Hepatocyte (in vitro differentiated cells): ENCODE measurements at regions not wholly inside any gene's neighbourhood (a gene's known extent, or its start where the extent isn't known, plus 50 kb on each side); places are given as distances from the start of the nearest gene placed in this dataset.

ENCODE experiments used
- DNase-seq: peaks from one replicate; pipeline ENCODE4 v3.0.0-alpha.2; 2016; ENCODE audit warnings: low spot score
- H2AFZ ChIP-seq: fragments of 200-600 bp; sonication (generic); 2 replicates; pipeline ENCODE4 v1.6.0; 2016; ENCODE audit warnings: antibody characterized with exemption, mild to moderate bottlenecking
- H3K27ac ChIP-seq: fragments of 200-600 bp; sonication (generic); 2 replicates; pipeline ENCODE4 v1.5.1; 2016; ENCODE audit warnings: mild to moderate bottlenecking
- H3K27me3 ChIP-seq: fragments of 200-600 bp; sonication (generic); 2 replicates; pipeline ENCODE4 v1.6.1; 2016
- H3K36me3 ChIP-seq: fragments of 200-600 bp; sonication (generic); replicated peaks from 2 replicates; pipeline ENCODE4 v1.5.1; 2016; ENCODE audit warnings: low read depth; ENCODE audit not compliant: insufficient read depth
- H3K4me1 ChIP-seq: fragments of 200-600 bp; sonication (generic); 2 replicates; pipeline ENCODE4 v1.5.1; 2016; ENCODE audit warnings: mild to moderate bottlenecking, moderate library complexity; ENCODE audit not compliant: insufficient read depth
- H3K4me2 ChIP-seq: fragments of 200-600 bp; sonication (generic); 2 replicates; pipeline ENCODE4 v1.6.0; 2016
- H3K4me3 ChIP-seq: fragments of 200-600 bp; sonication (generic); 2 replicates; pipeline ENCODE4 v1.5.1; 2016; ENCODE audit warnings: mild to moderate bottlenecking
- H3K79me2 ChIP-seq: fragments of 200-600 bp; sonication (generic); 2 replicates; pipeline ENCODE4 v1.6.0; 2017; ENCODE audit warnings: mild to moderate bottlenecking
- H3K9me2 ChIP-seq: fragments of 200-600 bp; sonication (generic); replicated peaks from 2 replicates; pipeline ENCODE4 v1.6.0; 2017; ENCODE audit warnings: mild to moderate bottlenecking; ENCODE audit not compliant: insufficient read depth
- H3K9me3 ChIP-seq: fragments of 200-600 bp; sonication (generic); 2 replicates; pipeline ENCODE4 v1.5.1; 2016; ENCODE audit warnings: low read depth, mild to moderate bottlenecking
- H4K20me1 ChIP-seq: fragments of 200-600 bp; sonication (generic); 2 replicates; pipeline ENCODE4 v1.6.0; 2016; ENCODE audit warnings: mild to moderate bottlenecking; ENCODE audit not compliant: insufficient read depth, poor library complexity, severe bottlenecking
- EZH2 ChIP-seq: fragments of 200-600 bp; sonication (generic); IDR thresholded peaks from 2 replicates; pipeline ENCODE4 v1.6.1; 2016; ENCODE audit warnings: antibody characterized with exemption, mild to moderate bottlenecking, borderline replicate concordance
- EZH2phosphoT487 ChIP-seq: fragments of 200-600 bp; sonication (generic); IDR thresholded peaks from one replicate; pipeline ENCODE4 v1.6.1; 2018; ENCODE audit warnings: antibody characterized with exemption, mild to moderate bottlenecking, low read depth, moderate library complexity; ENCODE audit not compliant: unreplicated experiment, severe bottlenecking
- WGBS: methylation state at CpG from one replicate; pipeline ENCODE4 v1.1.6; 2016; ENCODE audit warnings: low lambda C conversion rate; ENCODE audit errors: missing lambda C conversion rate; 5-methylcytosine and 5-hydroxymethylcytosine counted together
- TF ChIP-seq, protein P1 (sequence below): fragments of 200-600 bp; sonication (generic); IDR thresholded peaks from 2 replicates; pipeline ENCODE4 v1.5.1; 2016; ENCODE audit warnings: antibody characterized with exemption, mild to moderate bottlenecking; ENCODE audit not compliant: poor library complexity

DNA sequence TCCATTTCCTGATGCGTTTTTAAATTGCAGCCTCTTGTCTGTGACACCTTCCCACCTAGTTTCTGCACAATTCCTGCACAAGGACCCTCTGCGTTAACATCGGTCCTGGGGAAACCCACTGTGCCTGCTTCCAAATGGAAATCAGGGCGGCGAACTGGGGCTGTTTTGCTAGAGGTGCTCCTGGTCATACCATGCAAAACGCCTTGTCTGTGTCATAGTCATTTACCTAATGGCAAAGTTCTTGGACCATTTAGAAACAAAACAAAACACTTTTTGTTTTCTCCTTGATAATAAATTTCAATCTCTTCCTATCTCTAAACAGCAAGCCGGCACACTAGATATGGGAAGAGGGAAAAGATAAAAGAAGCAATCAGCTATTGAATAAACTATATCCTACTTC is 206.9 kb upstream of the KLF14 start:
- Histone ChIP-seq H3K27me3 (no peaks in the 10 kb centered on the region), H3K9me3 (no peaks in the 10 kb centered on the region), H3K27ac (peak overlapping the region; percentile 38), H3K4me2 (peak overlapping the region; percentile 59), H3K4me1 (no peaks in the 10 kb centered on the region), H3K79me2 (peaks cover 3% of the 10 kb centered on the region), H4K20me1 (no peaks in the 10 kb centered on the region), H3K4me3 (no peak overlapping the region), H3K36me3 (no peaks in the 10 kb centered on the region), H2AFZ (no peak overlapping the region), H3K9me2 (no peaks in the 10 kb centered on the region)
- no peak for DNase-seq
- TF ChIP-seq, protein P1, sequence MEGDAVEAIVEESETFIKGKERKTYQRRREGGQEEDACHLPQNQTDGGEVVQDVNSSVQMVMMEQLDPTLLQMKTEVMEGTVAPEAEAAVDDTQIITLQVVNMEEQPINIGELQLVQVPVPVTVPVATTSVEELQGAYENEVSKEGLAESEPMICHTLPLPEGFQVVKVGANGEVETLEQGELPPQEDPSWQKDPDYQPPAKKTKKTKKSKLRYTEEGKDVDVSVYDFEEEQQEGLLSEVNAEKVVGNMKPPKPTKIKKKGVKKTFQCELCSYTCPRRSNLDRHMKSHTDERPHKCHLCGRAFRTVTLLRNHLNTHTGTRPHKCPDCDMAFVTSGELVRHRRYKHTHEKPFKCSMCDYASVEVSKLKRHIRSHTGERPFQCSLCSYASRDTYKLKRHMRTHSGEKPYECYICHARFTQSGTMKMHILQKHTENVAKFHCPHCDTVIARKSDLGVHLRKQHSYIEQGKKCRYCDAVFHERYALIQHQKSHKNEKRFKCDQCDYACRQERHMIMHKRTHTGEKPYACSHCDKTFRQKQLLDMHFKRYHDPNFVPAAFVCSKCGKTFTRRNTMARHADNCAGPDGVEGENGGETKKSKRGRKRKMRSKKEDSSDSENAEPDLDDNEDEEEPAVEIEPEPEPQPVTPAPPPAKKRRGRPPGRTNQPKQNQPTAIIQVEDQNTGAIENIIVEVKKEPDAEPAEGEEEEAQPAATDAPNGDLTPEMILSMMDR: no peak
- TF ChIP-seq EZH2phosphoT487: no peak
- TF ChIP-seq EZH2: no peak
- 83% methylated on average over 7 of the region's 7 CpGs for WGBS

DNA sequence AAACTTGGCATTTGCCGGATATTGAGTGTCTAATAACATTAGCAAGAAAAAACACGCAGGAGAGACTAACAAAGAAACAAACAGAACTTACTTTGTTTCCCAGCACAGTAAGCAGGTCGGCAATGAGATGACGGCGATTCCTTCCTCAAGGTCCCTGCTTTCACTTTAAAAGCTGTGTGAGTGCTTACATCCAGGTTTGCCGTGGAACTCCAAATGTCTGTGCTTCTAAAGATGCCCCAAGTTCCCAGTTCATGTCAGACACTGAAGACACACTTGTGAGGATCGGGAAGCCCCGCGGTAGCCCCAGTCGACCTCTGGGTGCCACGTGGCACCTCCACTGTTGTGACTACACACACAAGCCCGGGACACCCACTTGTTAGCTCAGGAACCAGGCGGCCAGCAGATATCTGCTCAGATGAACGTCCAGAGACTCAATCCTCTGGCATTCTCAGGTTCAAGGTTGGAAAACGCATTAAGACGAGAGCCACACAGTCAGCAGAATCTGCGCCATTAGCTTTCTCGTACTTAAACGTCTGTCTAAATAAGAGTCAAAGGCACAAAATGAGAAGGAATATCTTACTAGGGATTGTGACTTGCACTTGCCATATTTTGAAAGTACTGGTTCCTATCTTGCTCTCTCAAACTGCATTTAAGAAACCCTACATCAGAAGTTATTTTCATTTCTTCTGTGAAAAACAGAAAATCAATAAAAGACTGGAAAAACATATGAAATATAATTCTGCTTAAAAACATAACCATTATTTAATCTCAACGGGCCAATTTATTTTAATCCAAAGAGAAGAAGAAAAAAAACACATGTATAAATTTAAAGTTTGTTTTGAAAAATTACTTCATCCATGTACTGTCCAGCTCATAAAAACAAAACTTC is 207.6 kb upstream of the KLF14 start:
- Histone ChIP-seq H3K36me3 (no peaks in the 10 kb centered on the region), H2AFZ (no peak overlapping the region), H3K27me3 (no peaks in the 10 kb centered on the region), H3K9me2 (no peaks in the 10 kb centered on the region), H3K4me3 (no peak overlapping the region), H4K20me1 (no peaks in the 10 kb centered on the region), H3K4me2 (peak overlapping the region; percentile 59), H3K9me3 (no peaks in the 10 kb centered on the region), H3K4me1 (no peaks in the 10 kb centered on the region), H3K79me2 (peaks cover 3% of the 10 kb centered on the region), H3K27ac (peak overlapping the region; percentile 38)
- DNase-seq: peak; percentile 29
- WGBS: 74% methylated on average over 20 of the region's 20 CpGs
- TF ChIP-seq EZH2 (no peak), EZH2phosphoT487 (no peak)
- TF ChIP-seq, protein P1: no peak

DNA sequence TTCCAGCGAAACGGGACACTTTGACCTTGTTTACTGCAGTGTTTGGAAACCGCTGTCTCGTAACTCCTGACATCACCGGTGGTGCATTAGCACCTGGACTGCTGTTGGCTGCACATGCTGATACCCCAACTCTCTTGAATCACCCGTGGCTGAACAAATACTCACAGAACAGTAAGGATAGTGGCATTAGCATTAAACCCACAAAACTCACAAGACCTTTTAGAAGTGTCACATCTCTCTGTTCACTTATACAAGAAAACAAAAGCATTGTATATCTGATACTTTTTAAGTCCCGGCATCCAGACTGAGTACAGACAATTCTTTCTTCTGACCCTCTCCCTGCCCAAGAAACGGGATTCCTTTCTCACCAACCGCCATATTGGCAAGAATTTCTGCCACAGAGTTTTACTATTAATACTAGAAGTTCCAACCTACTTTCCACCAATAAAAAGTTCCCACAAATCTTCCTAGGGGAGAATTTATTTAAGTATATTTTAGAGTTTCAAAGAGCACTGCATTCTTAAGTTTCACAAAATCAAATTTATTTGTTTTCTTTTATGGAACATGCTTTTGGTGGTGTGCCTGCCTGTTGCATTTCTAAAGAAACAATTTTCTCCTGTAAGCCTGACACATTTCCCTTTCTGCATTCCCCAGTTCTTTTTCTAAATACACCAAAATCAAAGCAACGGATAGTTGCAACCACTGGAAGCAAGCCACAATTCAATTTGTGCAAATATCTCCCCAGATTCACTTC is 208.4 kb upstream of the KLF14 start:
- TF ChIP-seq EZH2 (no peak), EZH2phosphoT487 (no peak)
- TF ChIP-seq, protein P1: no peak
- Histone ChIP-seq H3K4me1 (no peaks in the 10 kb centered on the region), H3K9me2 (no peaks in the 10 kb centered on the region), H3K36me3 (no peaks in the 10 kb centered on the region), H4K20me1 (no peaks in the 10 kb centered on the region), H3K4me2 (no peak overlapping the region), H3K27ac (no peak overlapping the region), H3K79me2 (peaks cover 3% of the 10 kb centered on the region), H2AFZ (no peak overlapping the region), H3K27me3 (no peaks in the 10 kb centered on the region), H3K9me3 (no peaks in the 10 kb centered on the region), H3K4me3 (no peak overlapping the region)
- no peak for DNase-seq
- 71% methylated on average over 10 of the region's 10 CpGs for WGBS
